DND-41 (cell line): ENCODE measurements at regions not wholly inside any gene's neighbourhood (a gene's known extent, or its start where the extent isn't known, plus 50 kb on each side); places are given as distances from the start of the nearest gene placed in this dataset.

ENCODE experiments used
- CTCF ChIP-seq: IDR thresholded peaks from 2 replicates; pipeline ENCODE4 v1.5.1; 2012; ENCODE audit warnings: borderline replicate concordance, low read length, moderate library complexity, mild to moderate bottlenecking; ENCODE audit not compliant: poor library complexity, severe bottlenecking; ENCODE audit errors: extremely low read depth
- EZH2 ChIP-seq: IDR thresholded peaks from 3 replicates; pipeline ENCODE4 v1.6.1; 2012; ENCODE audit warnings: borderline replicate concordance, low read depth, mild to moderate bottlenecking, moderate library complexity, low read length, inconsistent platforms; ENCODE audit not compliant: severe bottlenecking

GRCh38 chr6:50966986-50967385, 148.3 kb downstream of the TFAP2B start:
- TF ChIP-seq CTCF: no peak
- no peak for TF ChIP-seq EZH2
